Activated CD8-positive, alpha-beta T cell treated with anti-CD3 and anti-CD28 coated beads for 36 hours (primary cell): ENCODE measurements at regions not wholly inside any gene's neighbourhood (a gene's known extent, or its start where the extent isn't known, plus 50 kb on each side); places are given as distances from the start of the nearest gene placed in this dataset.

Source experiments
- ATAC-seq: fragments of 200-7000 bp; cut with Tn5 transposase; one replicate; pipeline ENCODE4 v1.10.0; 2021; ENCODE audit warnings: mild to moderate bottlenecking, moderate library complexity
- CTCF ChIA-PET: fragments of 350-600 bp; sonication (Branson Sonifier 250); formaldehyde crosslinking; loops from one replicate; lab custom pipeline; 2021; ENCODE audit warnings: antibody characterized with exemption; lab: Charles Lee
- POLR2A ChIA-PET: fragments of 350-600 bp; sonication (Branson Sonifier 250); formaldehyde crosslinking; loops from one replicate; lab custom pipeline; 2021; ENCODE audit warnings: antibody characterized with exemption; lab: Charles Lee
- DNase-seq: peaks from one replicate; pipeline ENCODE4 v3.0.0-alpha.2; 2020
- H3K27ac Mint-ChIP-seq: one replicate; pipeline ENCODE4 v1.8.0; 2021; ENCODE audit warnings: mild to moderate bottlenecking, mixed read lengths
- H3K27me3 Mint-ChIP-seq: one replicate; pipeline ENCODE4 v1.8.0; 2021; ENCODE audit warnings: mixed read lengths
- H3K36me3 Mint-ChIP-seq: one replicate; pipeline ENCODE4 v1.8.0; 2021; ENCODE audit warnings: low read depth, mixed read lengths
- H3K4me1 Mint-ChIP-seq: one replicate; pipeline ENCODE4 v1.8.0; 2021; ENCODE audit warnings: low read depth, mixed read lengths
- H3K4me3 Mint-ChIP-seq: one replicate; pipeline ENCODE4 v1.8.0; 2021; ENCODE audit warnings: mild to moderate bottlenecking, moderate library complexity, mixed read lengths
- H3K9me3 Mint-ChIP-seq: one replicate; pipeline ENCODE4 v1.8.0; 2021; ENCODE audit warnings: mixed read lengths
- CTCF ChIP-seq: fragments of 200-600 bp; IDR thresholded peaks from one replicate; pipeline ENCODE4 v1.8.0; 2022; ENCODE audit warnings: antibody characterized with exemption, mild to moderate bottlenecking
- intact Hi-C: fragments of 100-400 bp; cut with micrococcal nuclease; formaldehyde crosslinking; loops from one replicate; pipeline ENCODE4 v1.10.0; 2022

GRCh38 chr13:21925720-21926119 is 254.8 kb downstream of the FGF9 start:
- Mint-ChIP-seq H3K9me3 (no peaks in the 10 kb centered on the region), H3K27me3 (peaks cover 2% of the 10 kb centered on the region), H3K36me3 (no peaks in the 10 kb centered on the region), H3K27ac (no peak overlapping the region), H3K4me1 (no peaks in the 10 kb centered on the region), H3K4me3 (no peak overlapping the region)
- intact Hi-C loops = no loop called here
- CTCF ChIA-PET = no interaction called here
- POLR2A ChIA-PET = no interaction called here
- DNase-seq = no peak
- no peak for ATAC-seq
- no peak for TF ChIP-seq CTCF

- no peak overlapping the region for H3K27ac Mint-ChIP-seq
- TF ChIP-seq CTCF = no peak
- no peaks in the 10 kb centered on the region for H3K27me3 Mint-ChIP-seq
Measured at GRCh38 chr13:21929400-21929799, 258.5 kb downstream of the FGF9 start.

GRCh38 chr13:21930536-21930935 is 259.7 kb downstream of the FGF9 start:
- POLR2A ChIA-PET = no interaction called here
- DNase-seq (no peak), ATAC-seq (no peak)
- Mint-ChIP-seq H3K36me3 (no peaks in the 10 kb centered on the region), H3K4me3 (no peak overlapping the region), H3K9me3 (no peaks in the 10 kb centered on the region), H3K27me3 (no peaks in the 10 kb centered on the region), H3K4me1 (no peaks in the 10 kb centered on the region), H3K27ac (no peak overlapping the region)
- intact Hi-C loops = no loop called here
- CTCF ChIA-PET = no interaction called here
- TF ChIP-seq CTCF = no peak

More at GRCh38 chr13:21929400-21929799, 258.5 kb downstream of the FGF9 start:
- DNase-seq = no peak
- ChIA-PET CTCF (interaction anchor here (0.5 kb wide), 1 partner anchor 407 kb away, joined by 3 read pairs; no protein-coding TSS in a partner anchor), POLR2A (no interaction called here)
- no peaks in the 10 kb centered on the region for H3K36me3 Mint-ChIP-seq
- no peak overlapping the region for H3K4me3 Mint-ChIP-seq
- intact Hi-C loops = no loop called here
- H3K9me3 Mint-ChIP-seq = no peaks in the 10 kb centered on the region
- no peak for ATAC-seq
- no peaks in the 10 kb centered on the region for H3K4me1 Mint-ChIP-seq

- no peaks in the 10 kb centered on the region for H3K27me3 Mint-ChIP-seq
- H3K36me3 Mint-ChIP-seq = no peaks in the 10 kb centered on the region
- no peak for DNase-seq
- H3K4me1 Mint-ChIP-seq = no peaks in the 10 kb centered on the region
- intact Hi-C loops = no loop called here
- no peak for TF ChIP-seq CTCF
- no peaks in the 10 kb centered on the region for H3K9me3 Mint-ChIP-seq
- ATAC-seq = no peak
- no peak overlapping the region for H3K4me3 Mint-ChIP-seq
- ChIA-PET POLR2A (no interaction called here), CTCF (no interaction called here)
- no peak overlapping the region for H3K27ac Mint-ChIP-seq
Measured at GRCh38 chr13:21932578-21932977, 261.7 kb downstream of the FGF9 start.

GRCh38 chr13:21932996-21933395 is 262.1 kb downstream of the FGF9 start:
- Mint-ChIP-seq H3K27me3 (no peaks in the 10 kb centered on the region), H3K36me3 (no peaks in the 10 kb centered on the region), H3K4me3 (no peak overlapping the region), H3K27ac (no peak overlapping the region), H3K4me1 (no peaks in the 10 kb centered on the region), H3K9me3 (no peaks in the 10 kb centered on the region)
- ChIA-PET POLR2A (no interaction called here), CTCF (no interaction called here)
- DNase-seq (no peak), ATAC-seq (no peak)
- intact Hi-C loops = no loop called here
- TF ChIP-seq CTCF = no peak
